Endothelial cell (in vitro differentiated cells): ENCODE measurements at regions not wholly inside any gene's neighbourhood (a gene's known extent, or its start where the extent isn't known, plus 50 kb on each side); places are given as distances from the start of the nearest gene placed in this dataset.

Experiments
- DNase-seq: peaks from one replicate; pipeline ENCODE4 v3.0.0; 2021; ENCODE audit warnings: low spot score
- H3K27ac Mint-ChIP-seq: one replicate; pipeline ENCODE4 v1.8.0; 2021; ENCODE audit warnings: mixed read lengths, inconsistent platforms; ENCODE audit not compliant: unreplicated experiment
- H3K27me3 Mint-ChIP-seq: one replicate; pipeline ENCODE4 v1.8.0; 2021; ENCODE audit warnings: mild to moderate bottlenecking, moderate library complexity, mixed read lengths, inconsistent platforms; ENCODE audit not compliant: unreplicated experiment
- H3K36me3 Mint-ChIP-seq: one replicate; pipeline ENCODE4 v1.8.0; 2021; ENCODE audit warnings: mild to moderate bottlenecking, low read depth, mixed read lengths, inconsistent platforms; ENCODE audit not compliant: unreplicated experiment
- H3K4me1 Mint-ChIP-seq: one replicate; pipeline ENCODE4 v1.8.0; 2021; ENCODE audit warnings: mild to moderate bottlenecking, mixed read lengths, inconsistent platforms; ENCODE audit not compliant: unreplicated experiment
- H3K4me3 Mint-ChIP-seq: one replicate; pipeline ENCODE4 v1.8.0; 2021; ENCODE audit warnings: mild to moderate bottlenecking, mixed read lengths, inconsistent platforms; ENCODE audit not compliant: unreplicated experiment
- H3K9me3 Mint-ChIP-seq: one replicate; pipeline ENCODE4 v1.8.0; 2021; ENCODE audit warnings: mixed read lengths, inconsistent platforms; ENCODE audit not compliant: unreplicated experiment
- TF ChIP-seq, protein P1 (sequence below): fragments of 200-600 bp; sonication (generic); IDR thresholded peaks from one replicate; pipeline ENCODE4 v1.5.0; 2021; ENCODE audit warnings: antibody characterized with exemption; ENCODE audit not compliant: unreplicated experiment

GRCh38 chr7:47047384-47047783 lies 534.5 kb downstream of the TNS3 start:
- Mint-ChIP-seq H3K27me3 (no peaks in the 10 kb centered on the region), H3K9me3 (no peaks in the 10 kb centered on the region), H3K4me3 (no peak overlapping the region), H3K27ac (no peak overlapping the region), H3K4me1 (no peaks in the 10 kb centered on the region), H3K36me3 (no peaks in the 10 kb centered on the region)
- TF ChIP-seq, protein P1, sequence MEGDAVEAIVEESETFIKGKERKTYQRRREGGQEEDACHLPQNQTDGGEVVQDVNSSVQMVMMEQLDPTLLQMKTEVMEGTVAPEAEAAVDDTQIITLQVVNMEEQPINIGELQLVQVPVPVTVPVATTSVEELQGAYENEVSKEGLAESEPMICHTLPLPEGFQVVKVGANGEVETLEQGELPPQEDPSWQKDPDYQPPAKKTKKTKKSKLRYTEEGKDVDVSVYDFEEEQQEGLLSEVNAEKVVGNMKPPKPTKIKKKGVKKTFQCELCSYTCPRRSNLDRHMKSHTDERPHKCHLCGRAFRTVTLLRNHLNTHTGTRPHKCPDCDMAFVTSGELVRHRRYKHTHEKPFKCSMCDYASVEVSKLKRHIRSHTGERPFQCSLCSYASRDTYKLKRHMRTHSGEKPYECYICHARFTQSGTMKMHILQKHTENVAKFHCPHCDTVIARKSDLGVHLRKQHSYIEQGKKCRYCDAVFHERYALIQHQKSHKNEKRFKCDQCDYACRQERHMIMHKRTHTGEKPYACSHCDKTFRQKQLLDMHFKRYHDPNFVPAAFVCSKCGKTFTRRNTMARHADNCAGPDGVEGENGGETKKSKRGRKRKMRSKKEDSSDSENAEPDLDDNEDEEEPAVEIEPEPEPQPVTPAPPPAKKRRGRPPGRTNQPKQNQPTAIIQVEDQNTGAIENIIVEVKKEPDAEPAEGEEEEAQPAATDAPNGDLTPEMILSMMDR, result no peak
- DNase-seq, result no peak

- H3K4me1 Mint-ChIP-seq, result no peaks in the 10 kb centered on the region
- no peaks in the 10 kb centered on the region for H3K36me3 Mint-ChIP-seq
- DNase-seq, result no peak
- H3K9me3 Mint-ChIP-seq, result no peaks in the 10 kb centered on the region
- TF ChIP-seq, protein P1, result no peak
- H3K27me3 Mint-ChIP-seq, result peaks cover 2% of the 10 kb centered on the region
- H3K27ac Mint-ChIP-seq, result no peak overlapping the region
- H3K4me3 Mint-ChIP-seq, result no peak overlapping the region
Measured at GRCh38 chr7:47046949-47047348, 535.0 kb downstream of the TNS3 start.

- DNase-seq, result no peak
- H3K9me3 Mint-ChIP-seq, result no peaks in the 10 kb centered on the region
- H3K27me3 Mint-ChIP-seq, result peaks cover 4% of the 10 kb centered on the region
- no peaks in the 10 kb centered on the region for H3K4me1 Mint-ChIP-seq
- H3K4me3 Mint-ChIP-seq, result no peak overlapping the region
- H3K27ac Mint-ChIP-seq, result no peak overlapping the region
- H3K36me3 Mint-ChIP-seq, result no peaks in the 10 kb centered on the region
- TF ChIP-seq, protein P1, result no peak
Measured at GRCh38 chr7:47045207-47046051, 536.5 kb downstream of the TNS3 start.

- Mint-ChIP-seq H3K4me3 (no peak overlapping the region), H3K9me3 (no peaks in the 10 kb centered on the region), H3K27ac (no peak overlapping the region), H3K27me3 (peaks cover 4% of the 10 kb centered on the region), H3K4me1 (peaks cover 4% of the 10 kb centered on the region), H3K36me3 (no peaks in the 10 kb centered on the region)
- TF ChIP-seq, protein P1, result no peak
- DNase-seq, result no peak
Measured at GRCh38 chr7:47044625-47045024, 537.3 kb downstream of the TNS3 start.

DNA sequence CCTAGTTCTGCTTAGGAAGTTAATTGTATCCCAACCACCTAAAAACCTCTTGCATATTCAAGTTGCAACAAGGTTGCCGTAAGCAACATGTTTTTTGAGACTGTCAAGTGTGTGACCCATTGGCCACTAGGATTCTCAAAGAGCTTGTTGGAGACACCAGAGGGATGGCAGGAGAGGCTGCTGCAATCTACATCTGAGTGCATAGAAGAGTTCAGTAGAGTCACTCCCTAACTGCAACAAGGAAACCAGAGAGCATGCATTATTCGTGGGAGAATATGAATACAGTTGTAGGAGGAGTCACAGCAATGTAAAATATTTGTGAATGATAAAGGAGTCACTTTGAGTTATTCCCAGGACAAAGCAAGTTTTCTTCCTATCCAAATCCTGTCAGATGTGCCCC lies 538.6 kb downstream of the TNS3 start:
- no peak overlapping the region for H3K27ac Mint-ChIP-seq
- no peaks in the 10 kb centered on the region for H3K36me3 Mint-ChIP-seq
- DNase-seq, result no peak

More for the DNA sequence above, 538.6 kb downstream of the TNS3 start:
- TF ChIP-seq, protein P1, result no peak
- Mint-ChIP-seq H3K27me3 (peaks cover 4% of the 10 kb centered on the region), H3K9me3 (no peaks in the 10 kb centered on the region), H3K4me3 (no peak overlapping the region), H3K4me1 (peaks cover 8% of the 10 kb centered on the region)
